HEK293 (cell line): ENCODE measurements at regions not wholly inside any gene's neighbourhood (a gene's known extent, or its start where the extent isn't known, plus 50 kb on each side); places are given as distances from the start of the nearest gene placed in this dataset.

Source experiments
- CTCF ChIA-PET: fragments of 350-600 bp; formaldehyde crosslinking; extraction: SDS; loops from one replicate; lab custom pipeline; 2021; ENCODE audit warnings: antibody characterized with exemption; lab: Yijun Ruan, JAX
- POLR2A ChIA-PET: fragments of 300-600 bp; formaldehyde crosslinking; extraction: SDS; loops from one replicate; lab custom pipeline; 2020; ENCODE audit warnings: antibody characterized with exemption, inconsistent platforms; lab: Yijun Ruan, JAX
- H3K27ac ChIP-seq: fragments of 200-500 bp; sonication (Bioruptor generic); 2 replicates; pipeline ENCODE4 v1.5.1; 2014; ENCODE audit warnings: low read depth, low read length, control low read depth, inconsistent platforms; ENCODE audit errors: extremely low read depth
- H3K36me3 ChIP-seq, 2 experiments: fragments of 200-500 bp in 1 of 2; sonication (Bioruptor generic) in 1 of 2; 1 replicate in 1 of 2; 2 replicates in 1 of 2; pipeline ENCODE4 v1.5.1; 2014 to 2017; ENCODE audit warnings: inconsistent platforms in 2 of 2, low read length in 2 of 2; ENCODE audit not compliant: control insufficient read depth in 2 of 2, insufficient read depth in 1 of 2
- H3K4me1 ChIP-seq: fragments of 200-500 bp; sonication (Bioruptor generic); 2 replicates; pipeline ENCODE4 v1.5.1; 2014; ENCODE audit warnings: mild to moderate bottlenecking, low read length, inconsistent platforms; ENCODE audit not compliant: control insufficient read depth, insufficient read depth
- H3K4me3 ChIP-seq: 2 replicates; pipeline ENCODE4 v1.5.1; 2011; ENCODE audit warnings: low read depth, mild to moderate bottlenecking, control low read depth, low read length, moderate library complexity
- H3K9me3 ChIP-seq: fragments of 200-500 bp; sonication (Bioruptor generic); 2 replicates; pipeline ENCODE4 v1.5.1; 2014; ENCODE audit warnings: low read depth, low read length, inconsistent platforms; ENCODE audit not compliant: control insufficient read depth, insufficient read depth
- BCL11B ChIP-seq: fragments of 450-650 bp; formaldehyde crosslinking; IDR thresholded peaks from 2 replicates; pipeline ENCODE4 v1.5.1; 2016; ENCODE audit warnings: low read depth, missing biosample characterization, missing genetic modification characterization
- BCL6B ChIP-seq: fragments of 450-650 bp; formaldehyde crosslinking; IDR thresholded peaks from 2 replicates; pipeline ENCODE4 v1.5.1; 2017; ENCODE audit warnings: missing biosample characterization, missing genetic modification characterization
- GFI1B ChIP-seq: fragments of 450-650 bp; formaldehyde crosslinking; IDR thresholded peaks from 2 replicates; pipeline ENCODE4 v1.5.1; 2016; ENCODE audit warnings: missing biosample characterization, missing genetic modification characterization
- GLI2 ChIP-seq: fragments of 450-650 bp; formaldehyde crosslinking; IDR thresholded peaks from 2 replicates; pipeline ENCODE4; 2017; ENCODE audit warnings: missing biosample characterization, missing genetic modification characterization, low read depth, borderline replicate concordance
- GLIS2 ChIP-seq: fragments of 450-650 bp; formaldehyde crosslinking; IDR thresholded peaks from 2 replicates; pipeline ENCODE4 v1.5.1; 2016; ENCODE audit warnings: missing biosample characterization, missing genetic modification characterization
- KLF9 ChIP-seq: fragments of 450-650 bp; formaldehyde crosslinking; IDR thresholded peaks from 2 replicates; pipeline ENCODE4 v1.5.1; 2016; ENCODE audit warnings: missing biosample characterization, missing genetic modification characterization, low read depth
- PRDM6 ChIP-seq: fragments of 450-650 bp; formaldehyde crosslinking; IDR thresholded peaks from 2 replicates; pipeline ENCODE4 v1.5.1; 2017; ENCODE audit warnings: missing biosample characterization, missing genetic modification characterization
- RBAK ChIP-seq: fragments of 450-650 bp; formaldehyde crosslinking; IDR thresholded peaks from 2 replicates; pipeline ENCODE4 v1.5.1; 2016; ENCODE audit warnings: missing biosample characterization, missing genetic modification characterization
- SCRT2 ChIP-seq: fragments of 450-650 bp; formaldehyde crosslinking; IDR thresholded peaks from 2 replicates; pipeline ENCODE4 v1.5.1; 2016; ENCODE audit warnings: missing biosample characterization, missing genetic modification characterization
- YY1 ChIP-seq: fragments of 450-650 bp; formaldehyde crosslinking; IDR thresholded peaks from 2 replicates; pipeline ENCODE4 v1.5.1; 2018; ENCODE audit warnings: missing biosample characterization, missing genetic modification characterization
- ZBTB26 ChIP-seq: fragments of 450-650 bp; formaldehyde crosslinking; optimal IDR thresholded peaks from 2 replicates; pipeline ENCODE3; 2016; ENCODE audit warnings: missing biosample characterization, mild to moderate bottlenecking, missing genetic modification characterization
- ZNF169 ChIP-seq: fragments of 450-650 bp; formaldehyde crosslinking; IDR thresholded peaks from 2 replicates; pipeline ENCODE4 v1.5.1; 2016; ENCODE audit warnings: missing biosample characterization, missing genetic modification characterization
- ZNF211 ChIP-seq: fragments of 450-650 bp; formaldehyde crosslinking; IDR thresholded peaks from 2 replicates; pipeline ENCODE4 v1.5.1; 2016; ENCODE audit warnings: low read depth, missing biosample characterization, missing genetic modification characterization
- ZNF223 ChIP-seq: fragments of 450-650 bp; formaldehyde crosslinking; IDR thresholded peaks from 2 replicates; pipeline ENCODE4 v1.5.1; 2016; ENCODE audit warnings: missing biosample characterization, missing genetic modification characterization
- ZNF292 ChIP-seq: fragments of 450-650 bp; formaldehyde crosslinking; IDR thresholded peaks from 2 replicates; pipeline ENCODE4 v1.5.1; 2016; ENCODE audit warnings: low read depth, missing biosample characterization, missing genetic modification characterization, borderline replicate concordance
- ZNF311 ChIP-seq: fragments of 450-650 bp; formaldehyde crosslinking; IDR thresholded peaks from 2 replicates; pipeline ENCODE4 v1.5.1; 2017; ENCODE audit warnings: missing biosample characterization, missing genetic modification characterization, borderline replicate concordance
- ZNF350 ChIP-seq: fragments of 450-650 bp; formaldehyde crosslinking; IDR thresholded peaks from 2 replicates; pipeline ENCODE4 v1.5.0; 2017; ENCODE audit warnings: missing biosample characterization, mild to moderate bottlenecking, missing genetic modification characterization
- ZNF354C ChIP-seq: fragments of 450-650 bp; formaldehyde crosslinking; IDR thresholded peaks from 2 replicates; pipeline ENCODE4 v1.5.1; 2016; ENCODE audit warnings: missing biosample characterization, missing genetic modification characterization, low read depth, borderline replicate concordance
- ZNF426 ChIP-seq: fragments of 450-650 bp; formaldehyde crosslinking; IDR thresholded peaks from 2 replicates; pipeline ENCODE4 v1.5.1; 2017; ENCODE audit warnings: missing biosample characterization, missing genetic modification characterization, mild to moderate bottlenecking, inconsistent platforms, moderate library complexity
- ZNF433 ChIP-seq: fragments of 450-650 bp; formaldehyde crosslinking; IDR thresholded peaks from 2 replicates; pipeline ENCODE4 v1.5.1; 2016; ENCODE audit warnings: missing biosample characterization, missing genetic modification characterization, low read depth
- ZNF449 ChIP-seq: fragments of 450-650 bp; formaldehyde crosslinking; IDR thresholded peaks from 2 replicates; pipeline ENCODE4 v1.5.1; 2017; ENCODE audit warnings: missing biosample characterization, mild to moderate bottlenecking, missing genetic modification characterization, moderate library complexity
- ZNF664 ChIP-seq: fragments of 450-650 bp; formaldehyde crosslinking; IDR thresholded peaks from 2 replicates; pipeline ENCODE4 v1.5.1; 2016; ENCODE audit warnings: missing biosample characterization, missing genetic modification characterization
- ZSCAN23 ChIP-seq: fragments of 450-650 bp; formaldehyde crosslinking; IDR thresholded peaks from 2 replicates; pipeline ENCODE4 v1.5.1; 2016; ENCODE audit warnings: missing biosample characterization, missing genetic modification characterization

- no peak overlapping the region for H3K4me3 ChIP-seq
- H3K9me3 ChIP-seq = no peaks in the 10 kb centered on the region
- POLR2A ChIA-PET = no interaction called here
- no peak overlapping the region for H3K27ac ChIP-seq
- CTCF ChIA-PET = interaction anchor here (0.6 kb wide), 1 partner anchor 13 kb away, joined by 3 read pairs; no protein-coding TSS in a partner anchor
- no peaks in the 10 kb centered on the region for H3K36me3 ChIP-seq
- no peaks in the 10 kb centered on the region for H3K4me1 ChIP-seq
- no peak for TF ChIP-seq GLI2
Measured at GRCh38 chr5:118185018-118185417, 803.3 kb downstream of the DTWD2 start.

GRCh38 chr5:118176146-118176545, 812.2 kb downstream of the DTWD2 start:
- Histone ChIP-seq H3K36me3 (no peaks in the 10 kb centered on the region), H3K9me3 (no peaks in the 10 kb centered on the region), H3K27ac (no peak overlapping the region), H3K4me3 (no peak overlapping the region)
- POLR2A ChIA-PET = no interaction called here
- no peak for TF ChIP-seq ZNF449
- no peak for TF ChIP-seq ZNF426
- TF ChIP-seq BCL11B (tag by site-specific recombination) = no peak
- no peak for TF ChIP-seq ZNF311
- TF ChIP-seq ZNF292 (tag by site-specific recombination) = no peak
- no peak for TF ChIP-seq GFI1B (tag by site-specific recombination)
- TF ChIP-seq ZNF223 (tag by site-specific recombination) = no peak
- no peak for TF ChIP-seq ZNF169 (tag by site-specific recombination)
- TF ChIP-seq, all 188 proteins: peak for 0
- CTCF ChIA-PET = interaction anchor here (0.6 kb wide), 1 partner anchor 73 kb away, joined by 3 read pairs; no protein-coding TSS in a partner anchor
- no peaks in the 10 kb centered on the region for H3K4me1 ChIP-seq

GRCh38 chr5:118174671-118175070, 813.7 kb downstream of the DTWD2 start:
- POLR2A ChIA-PET = no interaction called here
- H3K4me1 ChIP-seq = no peaks in the 10 kb centered on the region
- TF ChIP-seq ZNF292 (tag by site-specific recombination) (no peak), ZNF350 (tag by site-specific recombination) (no peak), PRDM6 (no peak), ZNF211 (tag by site-specific recombination) (no peak), ZSCAN23 (tag by site-specific recombination) (no peak), KLF9 (tag by site-specific recombination) (no peak), SCRT2 (tag by site-specific recombination) (no peak), BCL6B (tag by site-specific recombination) (no peak), ZNF433 (tag by site-specific recombination) (no peak), ZBTB26 (tag by site-specific recombination) (no peak), ZNF449 (no peak), GLIS2 (tag by site-specific recombination) (no peak), ZNF664 (no peak), RBAK (tag by site-specific recombination) (no peak), YY1 (tag by site-specific recombination) (no peak), ZNF354C (tag by site-specific recombination) (no peak)
- TF ChIP-seq, all 188 proteins: peak for 0
- Histone ChIP-seq H3K27ac (no peak overlapping the region), H3K4me3 (no peak overlapping the region), H3K36me3 (no peaks in the 10 kb centered on the region), H3K9me3 (no peaks in the 10 kb centered on the region)
- CTCF ChIA-PET = no interaction called here
